Testis (tissue), 2 donors: ENCODE measurements at regions not wholly inside any gene's neighbourhood (a gene's known extent, or its start where the extent isn't known, plus 50 kb on each side); places are given as distances from the start of the nearest gene placed in this dataset.

Experiments used
- DNase-seq: peaks from one replicate; pipeline ENCODE4 v3.0.0-alpha.2; 2019
- H3K27ac ChIP-seq, 2 donors: fragments of 200-600 bp; sonication (generic); one replicate each; pipeline ENCODE4 v1.5.1; 2019
- H3K27me3 ChIP-seq: fragments of 200-600 bp; sonication (generic); one replicate; pipeline ENCODE4 v1.5.1; 2019
- H3K36me3 ChIP-seq: fragments of 200-600 bp; sonication (generic); one replicate; pipeline ENCODE4 v1.5.1; 2017; ENCODE audit warnings: low read depth; ENCODE audit errors: missing control alignments
- H3K4me1 ChIP-seq: fragments of 200-600 bp; sonication (generic); one replicate; pipeline ENCODE4 v1.5.1; 2019
- H3K4me3 ChIP-seq, 2 donors: fragments of 200-600 bp; sonication (generic); one replicate each; pipeline ENCODE4 v1.5.1; 2017 to 2019
- H3K9me3 ChIP-seq: fragments of 200-600 bp; sonication (generic); one replicate; pipeline ENCODE4 v1.5.1; 2017
- POLR2A ChIP-seq: fragments of 450-650 bp; IDR thresholded peaks from one replicate; pipeline ENCODE4 v1.6.1; 2017; ENCODE audit warnings: antibody characterized with exemption, mild to moderate bottlenecking, moderate library complexity
- WGBS, 2 donors: methylation state at CpG; one replicate each; pipeline ENCODE4 v1.1.5; 2018; 5-methylcytosine and 5-hydroxymethylcytosine counted together
- intact Hi-C: fragments of 100-400 bp; cut with DNase I; formaldehyde crosslinking; loops from one replicate; pipeline ENCODE4 v1.15.1; 2023; ENCODE audit warnings: low total_unique reads
- TF ChIP-seq, protein P1 (sequence below), 3 experiments: fragments of 450-650 bp in 2 of 3; fragments of 200-600 bp in 1 of 3; sonication (generic) in 1 of 3; IDR thresholded peaks; one replicate each; pipeline ENCODE4 v1.5.1; 2016 to 2019; ENCODE audit warnings: antibody characterized with exemption in 3 of 3, mild to moderate bottlenecking in 2 of 3, moderate library complexity in 1 of 3

- H3K4me1 ChIP-seq = peaks cover 9% of the 10 kb centered on the region
- no peaks in the 10 kb centered on the region for H3K36me3 ChIP-seq
- no peaks in the 10 kb centered on the region for H3K27me3 ChIP-seq
- TF ChIP-seq, protein P1, sequence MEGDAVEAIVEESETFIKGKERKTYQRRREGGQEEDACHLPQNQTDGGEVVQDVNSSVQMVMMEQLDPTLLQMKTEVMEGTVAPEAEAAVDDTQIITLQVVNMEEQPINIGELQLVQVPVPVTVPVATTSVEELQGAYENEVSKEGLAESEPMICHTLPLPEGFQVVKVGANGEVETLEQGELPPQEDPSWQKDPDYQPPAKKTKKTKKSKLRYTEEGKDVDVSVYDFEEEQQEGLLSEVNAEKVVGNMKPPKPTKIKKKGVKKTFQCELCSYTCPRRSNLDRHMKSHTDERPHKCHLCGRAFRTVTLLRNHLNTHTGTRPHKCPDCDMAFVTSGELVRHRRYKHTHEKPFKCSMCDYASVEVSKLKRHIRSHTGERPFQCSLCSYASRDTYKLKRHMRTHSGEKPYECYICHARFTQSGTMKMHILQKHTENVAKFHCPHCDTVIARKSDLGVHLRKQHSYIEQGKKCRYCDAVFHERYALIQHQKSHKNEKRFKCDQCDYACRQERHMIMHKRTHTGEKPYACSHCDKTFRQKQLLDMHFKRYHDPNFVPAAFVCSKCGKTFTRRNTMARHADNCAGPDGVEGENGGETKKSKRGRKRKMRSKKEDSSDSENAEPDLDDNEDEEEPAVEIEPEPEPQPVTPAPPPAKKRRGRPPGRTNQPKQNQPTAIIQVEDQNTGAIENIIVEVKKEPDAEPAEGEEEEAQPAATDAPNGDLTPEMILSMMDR (IDR thresholded peaks at IDR 0.05) = no peak
- no peak for TF ChIP-seq POLR2A
- H3K9me3 ChIP-seq = no peaks in the 10 kb centered on the region
- H3K27ac ChIP-seq = no peak overlapping the region
- intact Hi-C loops = no loop called here
- WGBS, 2 donors = 63 to 66% methylated on average over 7 of the region's 7 CpGs
- no peak overlapping the region for H3K4me3 ChIP-seq
- no peak for DNase-seq
Measured at GRCh38 chr1:234554218-234554697, 55.7 kb downstream of the IRF2BP2 start.

DNA sequence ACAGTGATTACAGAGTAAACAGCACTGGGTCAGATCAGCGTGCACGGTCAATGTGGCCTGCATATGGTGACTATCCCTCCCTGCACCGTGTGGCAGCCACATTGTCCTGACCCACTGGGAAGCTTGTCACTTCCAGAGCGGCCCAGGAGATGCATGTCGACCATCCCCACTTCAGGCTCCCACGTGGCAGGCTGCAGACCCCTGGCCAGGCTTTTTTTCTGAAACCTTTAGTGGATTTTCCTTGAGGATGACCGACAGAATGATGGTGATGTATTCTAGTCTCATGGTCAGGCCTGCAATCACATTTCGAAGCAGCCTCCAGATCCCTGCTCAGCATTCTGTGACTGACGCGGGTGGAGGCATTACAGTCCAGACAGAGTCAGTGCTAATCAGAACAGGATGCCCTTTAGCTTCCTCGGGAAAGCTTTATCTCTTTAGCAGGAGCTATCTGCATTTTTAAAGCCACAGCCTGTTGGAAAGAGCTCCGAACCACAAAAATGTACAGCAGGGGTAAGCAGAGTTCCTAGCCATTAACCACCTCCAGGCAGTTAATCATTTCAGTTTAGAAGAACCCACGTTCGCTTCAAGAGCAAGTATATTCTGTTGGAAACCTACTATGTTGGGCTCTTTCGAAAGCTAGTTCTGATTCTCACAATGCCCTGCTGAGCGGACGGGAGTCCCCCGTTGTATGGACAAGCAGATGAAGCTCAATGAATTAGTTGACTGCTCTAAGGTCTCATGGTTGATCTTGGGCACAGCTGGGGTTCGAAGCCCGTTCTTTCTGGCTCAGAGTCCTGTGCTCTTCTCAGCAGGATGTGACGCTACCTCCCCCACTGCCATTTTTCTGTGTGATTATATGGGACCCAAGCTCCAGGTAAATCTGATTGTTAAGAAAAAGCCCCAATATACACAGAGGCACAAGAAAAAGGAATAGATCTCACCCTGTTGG lies 56.5 kb downstream of the IRF2BP2 start:
- no peaks in the 10 kb centered on the region for H3K9me3 ChIP-seq
- TF ChIP-seq, protein P1 (IDR thresholded peaks at IDR 0.05) = no peak
- no peak for TF ChIP-seq POLR2A
- H3K27ac ChIP-seq = no peak overlapping the region
- H3K36me3 ChIP-seq = no peaks in the 10 kb centered on the region
- H3K27me3 ChIP-seq = no peaks in the 10 kb centered on the region
- H3K4me1 ChIP-seq = peaks cover 9% of the 10 kb centered on the region
- 69 to 71% methylated on average over 17 to 21 of the region's 21 CpGs for WGBS, 2 donors
- H3K4me3 ChIP-seq = no peak overlapping the region
- peak; percentile 44 for DNase-seq
- intact Hi-C loops = no loop called here

DNA sequence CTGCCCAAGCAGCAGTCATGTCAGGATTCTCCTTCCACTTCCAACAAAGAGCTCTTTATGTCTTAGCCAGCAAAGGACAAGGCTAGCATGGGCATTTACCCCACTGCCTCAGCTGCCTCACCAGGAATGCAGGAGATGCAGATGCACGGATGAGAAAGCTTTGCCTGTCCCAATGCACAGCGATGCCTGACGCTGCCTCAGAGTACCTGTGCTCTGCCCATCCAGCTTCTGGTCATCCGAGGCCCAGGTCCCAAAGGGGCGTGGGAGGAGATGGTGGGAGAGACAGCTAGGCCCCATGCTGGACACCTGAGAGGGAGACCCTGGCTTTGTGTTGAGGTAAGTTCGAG lies 59.0 kb downstream of the IRF2BP2 start:
- no peak overlapping the region for H3K4me3 ChIP-seq
- no peak overlapping the region for H3K27ac ChIP-seq
- intact Hi-C loops = no loop called here
- no peaks in the 10 kb centered on the region for H3K9me3 ChIP-seq
- H3K4me1 ChIP-seq = peaks cover 9% of the 10 kb centered on the region
- no peak for TF ChIP-seq POLR2A
- H3K36me3 ChIP-seq = no peaks in the 10 kb centered on the region
- H3K27me3 ChIP-seq = no peaks in the 10 kb centered on the region
- DNase-seq = no peak
- 77 to 82% methylated on average over 6 of the region's 6 CpGs for WGBS, 2 donors

DNA sequence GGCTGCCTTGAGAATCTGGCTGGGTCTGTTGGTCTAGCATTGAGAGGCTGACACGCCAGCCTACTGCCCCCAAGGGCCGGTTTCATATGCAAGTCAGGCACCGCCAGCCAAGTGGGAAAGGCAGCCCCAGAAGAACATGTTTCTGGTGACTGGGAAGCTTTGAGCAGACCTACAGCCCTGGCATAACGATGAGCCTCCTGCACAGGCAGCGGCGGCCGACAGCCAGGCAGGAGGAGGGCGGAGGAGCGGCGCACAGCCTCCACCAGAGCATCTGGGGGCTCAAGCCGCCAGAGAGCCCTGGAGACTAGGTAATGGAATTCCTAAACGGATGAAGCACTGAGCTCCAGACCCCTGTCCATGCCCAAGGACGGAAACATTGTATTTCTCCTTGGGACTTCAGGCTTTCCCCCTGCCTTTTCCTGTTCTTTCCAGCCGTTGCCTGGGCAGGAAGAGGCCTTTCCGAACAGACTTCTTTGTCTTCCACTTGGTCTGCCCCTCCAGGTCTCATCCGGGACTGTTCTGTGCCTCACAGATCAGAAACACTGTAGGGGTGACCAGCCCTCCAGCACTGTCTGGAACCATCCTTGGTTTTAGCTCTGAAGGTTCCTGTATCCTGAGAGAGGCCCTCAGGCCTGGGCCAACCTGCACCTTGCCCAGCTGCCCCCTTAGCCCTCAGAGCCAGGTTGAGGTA lies 59.5 kb downstream of the IRF2BP2 start:
- H3K36me3 ChIP-seq = no peaks in the 10 kb centered on the region
- WGBS, 2 donors = 73 to 83% methylated on average over 11 to 14 of the region's 16 CpGs
- TF ChIP-seq, protein P1 (IDR thresholded peaks at IDR 0.05) = no peak
- TF ChIP-seq POLR2A = no peak
- intact Hi-C loops = no loop called here
- H3K9me3 ChIP-seq = no peaks in the 10 kb centered on the region
- H3K27me3 ChIP-seq = no peaks in the 10 kb centered on the region
- no peak overlapping the region for H3K27ac ChIP-seq
- DNase-seq = no peak
- H3K4me3 ChIP-seq = no peak overlapping the region
- H3K4me1 ChIP-seq = peaks cover 9% of the 10 kb centered on the region

DNA sequence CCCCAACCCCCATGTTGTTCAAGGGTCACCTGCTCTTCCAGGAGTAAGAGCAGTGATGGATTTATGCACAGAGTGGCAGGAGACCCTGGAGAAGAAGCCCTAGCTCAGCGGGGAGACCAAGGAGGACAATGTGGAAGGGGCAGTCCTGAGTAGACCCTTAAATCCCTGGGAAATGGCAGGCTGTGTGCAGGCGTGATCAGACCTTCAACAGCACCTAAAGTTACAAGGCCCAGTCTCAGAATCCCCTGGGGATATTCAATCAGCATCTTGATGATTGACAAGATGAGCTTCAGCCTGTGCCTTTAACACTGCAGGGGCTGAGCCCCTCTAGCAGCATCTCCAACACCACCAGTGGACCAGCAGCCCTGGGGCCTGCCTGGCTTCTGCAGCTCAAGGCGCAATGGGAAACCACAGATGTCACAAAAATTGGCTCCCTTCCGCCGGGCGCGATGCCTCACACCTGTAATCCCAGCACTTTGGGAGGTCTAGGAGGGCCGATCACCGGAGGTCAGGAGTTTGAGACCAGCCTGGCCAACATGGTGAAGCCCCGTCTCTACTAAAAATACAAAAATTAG lies 60.4 kb downstream of the IRF2BP2 start:
- H3K4me1 ChIP-seq = peaks cover 18% of the 10 kb centered on the region
- no peaks in the 10 kb centered on the region for H3K9me3 ChIP-seq
- H3K27ac ChIP-seq = no peak overlapping the region
- 94 to 96% methylated on average over 10 of the region's 10 CpGs for WGBS, 2 donors
- intact Hi-C loops = no loop called here
- no peak for TF ChIP-seq POLR2A
- TF ChIP-seq, protein P1 (IDR thresholded peaks at IDR 0.05) = no peak
- H3K36me3 ChIP-seq = no peaks in the 10 kb centered on the region
- H3K27me3 ChIP-seq = no peaks in the 10 kb centered on the region
- no peak overlapping the region for H3K4me3 ChIP-seq
- no peak for DNase-seq
